ENCODE measurements at regions not wholly inside any gene's neighbourhood (a gene's known extent, or its start where the extent isn't known, plus 50 kb on each side); places are given as distances from the start of the nearest gene placed in this dataset.
"Not testable (repeated sequence)": the region's sequence is repeated elsewhere in the genome, so short reads cannot be mapped to it uniquely, and the experiment has no call there.

- no peak for DNase-seq
Measured at GRCh38 chr4:132386130-132386529, 763.0 kb upstream of the PCDH10 start.

- DNase-seq = no peak
Measured at GRCh38 chr4:132387060-132387459, 762.0 kb upstream of the PCDH10 start.

- DNase-seq = no peak
Measured at GRCh38 chr4:132395561-132395960, 753.5 kb upstream of the PCDH10 start.

- no peak for DNase-seq
Measured at GRCh38 chr4:132396636-132397035, 752.5 kb upstream of the PCDH10 start.

GRCh38 chr4:132417220-132417619, 731.9 kb upstream of the PCDH10 start:
- no peak for DNase-seq

- no peak for DNase-seq
Measured at GRCh38 chr4:132427125-132427524, 722.0 kb upstream of the PCDH10 start.

GRCh38 chr4:132437117-132437516, 712.0 kb upstream of the PCDH10 start:
- no peak for DNase-seq

- no peak for DNase-seq
Measured at GRCh38 chr4:132445386-132445785, 703.7 kb upstream of the PCDH10 start.

GRCh38 chr4:132457987-132458386, 691.1 kb upstream of the PCDH10 start:
- DNase-seq = not testable (repeated sequence)

GRCh38 chr4:132479543-132479942, 669.6 kb upstream of the PCDH10 start:
- DNase-seq = no peak

- no peak for DNase-seq
Measured at GRCh38 chr4:132488555-132488954, 660.5 kb upstream of the PCDH10 start.

- DNase-seq = no peak
Measured at GRCh38 chr4:132493476-132493875, 655.6 kb upstream of the PCDH10 start.

GRCh38 chr4:132495267-132495812, 653.8 kb upstream of the PCDH10 start:
- not testable (repeated sequence) for DNase-seq

- no peak for DNase-seq
Measured at GRCh38 chr4:132498215-132498614, 650.9 kb upstream of the PCDH10 start.

- no peak for DNase-seq
Measured at GRCh38 chr4:132502096-132502552, 647.0 kb upstream of the PCDH10 start.

- DNase-seq = no peak
Measured at GRCh38 chr4:132504438-132504837, 644.7 kb upstream of the PCDH10 start.

GRCh38 chr4:132506568-132506967, 642.5 kb upstream of the PCDH10 start:
- no peak for DNase-seq

- DNase-seq = no peak
Measured at GRCh38 chr4:132513491-132513890, 635.6 kb upstream of the PCDH10 start.

GRCh38 chr4:132526652-132527051, 622.4 kb upstream of the PCDH10 start:
- no peak for DNase-seq

GRCh38 chr4:132527817-132528216, 621.3 kb upstream of the PCDH10 start:
- DNase-seq = no peak

- no peak for DNase-seq
Measured at GRCh38 chr4:132530861-132531260, 618.2 kb upstream of the PCDH10 start.

- DNase-seq = no peak
Measured at GRCh38 chr4:132540268-132540667, 608.8 kb upstream of the PCDH10 start.

GRCh38 chr4:132540797-132541196, 608.3 kb upstream of the PCDH10 start:
- peak; percentile 65 to 76 for DNase-seq

GRCh38 chr4:132542228-132542627, 606.9 kb upstream of the PCDH10 start:
- no peak for DNase-seq

GRCh38 chr4:132548463-132548862, 600.6 kb upstream of the PCDH10 start:
- no peak for DNase-seq

- DNase-seq = no peak
Measured at GRCh38 chr4:132556316-132556715, 592.8 kb upstream of the PCDH10 start.
